ENCODE measurements at regions not wholly inside any gene's neighbourhood (a gene's known extent, or its start where the extent isn't known, plus 50 kb on each side); places are given as distances from the start of the nearest gene placed in this dataset.

DNA sequence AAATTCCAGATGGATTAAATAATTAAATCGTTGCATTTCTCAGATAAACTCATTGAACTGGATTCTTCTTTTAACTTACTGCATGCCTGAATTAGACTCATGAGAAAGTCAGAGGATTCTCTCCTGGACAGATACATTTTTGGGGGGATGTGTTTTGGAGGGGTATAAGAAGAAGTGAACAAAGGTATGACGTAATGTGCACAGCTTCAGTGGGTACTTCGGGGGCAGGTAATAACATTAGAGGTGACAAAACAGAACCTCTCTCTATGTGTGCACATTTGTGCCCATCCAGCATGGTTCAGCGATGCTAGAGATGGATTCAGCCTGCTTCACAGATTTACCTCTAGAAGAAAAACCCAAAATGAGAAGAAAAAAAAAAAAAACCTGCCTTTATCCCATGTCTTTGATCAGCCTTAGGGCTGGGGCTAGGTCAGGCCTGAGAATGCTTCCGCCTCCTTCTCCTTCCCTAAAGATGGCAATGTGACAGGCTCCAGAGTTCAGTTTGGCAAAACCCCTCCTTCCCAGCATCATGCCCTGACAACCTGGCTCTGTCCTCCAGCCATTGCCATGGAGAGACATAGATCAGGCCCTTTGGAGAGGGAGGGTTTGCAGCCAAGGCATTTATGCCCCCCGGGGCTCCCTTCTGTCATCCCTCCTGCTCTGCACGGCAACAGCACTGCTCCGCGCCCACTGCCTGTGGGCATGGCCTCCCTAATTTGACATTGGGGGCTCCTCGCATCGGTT lies 166.7 kb downstream of the KCNA5 start (continued):
- TF ChIP-seq, protein P1, sequence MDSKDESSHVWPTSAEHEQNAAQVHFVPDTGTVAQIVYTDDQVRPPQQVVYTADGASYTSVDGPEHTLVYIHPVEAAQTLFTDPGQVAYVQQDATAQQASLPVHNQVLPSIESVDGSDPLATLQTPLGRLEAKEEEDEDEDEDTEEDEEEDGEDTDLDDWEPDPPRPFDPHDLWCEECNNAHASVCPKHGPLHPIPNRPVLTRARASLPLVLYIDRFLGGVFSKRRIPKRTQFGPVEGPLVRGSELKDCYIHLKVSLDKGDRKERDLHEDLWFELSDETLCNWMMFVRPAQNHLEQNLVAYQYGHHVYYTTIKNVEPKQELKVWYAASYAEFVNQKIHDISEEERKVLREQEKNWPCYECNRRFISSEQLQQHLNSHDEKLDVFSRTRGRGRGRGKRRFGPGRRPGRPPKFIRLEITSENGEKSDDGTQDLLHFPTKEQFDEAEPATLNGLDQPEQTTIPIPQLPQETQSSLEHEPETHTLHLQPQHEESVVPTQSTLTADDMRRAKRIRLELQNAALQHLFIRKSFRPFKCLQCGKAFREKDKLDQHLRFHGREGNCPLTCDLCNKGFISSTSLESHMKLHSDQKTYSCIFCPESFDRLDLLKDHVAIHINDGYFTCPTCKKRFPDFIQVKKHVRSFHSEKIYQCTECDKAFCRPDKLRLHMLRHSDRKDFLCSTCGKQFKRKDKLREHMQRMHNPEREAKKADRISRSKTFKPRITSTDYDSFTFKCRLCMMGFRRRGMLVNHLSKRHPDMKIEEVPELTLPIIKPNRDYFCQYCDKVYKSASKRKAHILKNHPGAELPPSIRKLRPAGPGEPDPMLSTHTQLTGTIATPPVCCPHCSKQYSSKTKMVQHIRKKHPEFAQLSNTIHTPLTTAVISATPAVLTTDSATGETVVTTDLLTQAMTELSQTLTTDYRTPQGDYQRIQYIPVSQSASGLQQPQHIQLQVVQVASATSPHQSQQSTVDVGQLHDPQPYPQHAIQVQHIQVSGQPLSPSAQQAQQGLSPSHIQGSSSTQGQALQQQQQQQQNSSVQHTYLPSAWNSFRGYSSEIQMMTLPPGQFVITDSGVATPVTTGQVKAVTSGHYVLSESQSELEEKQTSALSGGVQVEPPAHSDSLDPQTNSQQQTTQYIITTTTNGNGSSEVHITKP (tag by site-specific recombination; IDR thresholded peaks at IDR 0.05): no peak
- TF ChIP-seq, protein P2, sequence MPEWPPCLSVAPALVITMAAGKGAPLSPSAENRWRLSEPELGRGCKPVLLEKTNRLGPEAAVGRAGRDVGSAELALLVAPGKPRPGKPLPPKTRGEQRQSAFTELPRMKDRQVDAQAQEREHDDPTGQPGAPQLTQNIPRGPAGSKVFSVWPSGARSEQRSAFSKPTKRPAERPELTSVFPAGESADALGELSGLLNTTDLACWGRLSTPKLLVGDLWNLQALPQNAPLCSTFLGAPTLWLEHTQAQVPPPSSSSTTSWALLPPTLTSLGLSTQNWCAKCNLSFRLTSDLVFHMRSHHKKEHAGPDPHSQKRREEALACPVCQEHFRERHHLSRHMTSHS (tag by site-specific recombination; IDR thresholded peaks at IDR 0.05): no peak

DNA sequence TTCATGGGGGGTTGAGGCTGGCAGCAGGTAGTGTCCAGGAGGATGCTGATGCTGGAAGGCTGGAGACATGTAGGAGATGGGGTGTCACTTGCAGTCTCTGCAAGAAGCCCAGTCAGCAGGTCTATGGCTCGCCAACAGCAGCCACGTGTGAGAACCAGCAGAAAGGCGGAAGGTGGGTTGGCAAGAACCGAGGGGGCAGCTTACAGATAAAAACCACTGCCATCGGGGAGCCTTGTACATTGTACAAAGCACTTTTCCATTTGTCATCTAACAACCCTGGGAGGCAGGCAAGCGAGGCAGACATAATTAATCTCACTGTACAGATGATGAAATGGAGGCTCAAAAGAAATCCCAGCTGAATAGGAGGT lies 167.2 kb downstream of the KCNA5 start:
- CTCF ChIA-PET: interaction anchor here (0.7 to 1.9 kb wide), 4 partner anchors 10 to 235 kb away, joined by 3 to 7 read pairs (median 4); no protein-coding TSS in a partner anchor
- H3K4me3 ChIP-seq (ENCODE audit: low read depth, low read length): no peak overlapping the region

DNA sequence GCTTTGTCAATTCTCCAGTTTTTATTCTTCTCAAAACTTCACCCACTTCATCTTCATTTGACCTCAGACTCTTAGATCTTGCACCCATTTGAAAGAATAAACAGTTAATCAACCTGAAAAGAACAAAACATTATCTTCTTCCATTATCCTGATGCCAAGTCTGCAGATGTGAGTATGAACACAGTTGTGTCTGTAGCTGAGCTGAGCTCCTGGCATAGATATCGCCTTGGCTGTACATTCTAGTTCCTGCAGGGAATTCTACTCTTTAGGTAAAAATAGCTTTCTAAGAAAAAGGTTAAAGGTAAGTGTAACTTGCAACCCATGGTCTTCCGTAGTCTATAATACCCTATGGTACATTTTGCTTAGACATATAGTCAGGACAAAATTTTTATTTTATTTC lies 169.7 kb downstream of the KCNA5 start:
- no peaks in the 10 kb centered on the region for H3K36me3 ChIP-seq (ENCODE audit: control insufficient read depth in 2 of 2, insufficient read depth in 1 of 2, low read length in 2 of 2)
- H3K4me3 ChIP-seq (ENCODE audit: low read depth, low read length): no peak overlapping the region
- ChIA-PET POLR2A (no interaction called here), CTCF (no interaction called here)
- H3K27ac ChIP-seq (ENCODE audit: extremely low read depth, low read depth, low read length): no peak overlapping the region
- H3K4me1 ChIP-seq (ENCODE audit: control insufficient read depth, insufficient read depth, low read length): no peaks in the 10 kb centered on the region
- no peaks in the 10 kb centered on the region for H3K9me3 ChIP-seq (ENCODE audit: control insufficient read depth, insufficient read depth, low read depth, low read length)
- TF ChIP-seq ZNF529 (tag by site-specific recombination; IDR thresholded peaks at IDR 0.05; ENCODE audit: insufficient replicate concordance) (no peak), ZNF747 (tag by site-specific recombination; IDR thresholded peaks at IDR 0.05) (no peak), ZNF394 (tag by site-specific recombination; IDR thresholded peaks at IDR 0.05; ENCODE audit: borderline replicate concordance) (no peak), MZF1 (tag by site-specific recombination; IDR thresholded peaks at IDR 0.05; ENCODE audit: borderline replicate concordance) (no peak), BCL11B (tag by site-specific recombination; IDR thresholded peaks at IDR 0.05; ENCODE audit: low read depth) (no peak)
- TF ChIP-seq, protein P3, sequence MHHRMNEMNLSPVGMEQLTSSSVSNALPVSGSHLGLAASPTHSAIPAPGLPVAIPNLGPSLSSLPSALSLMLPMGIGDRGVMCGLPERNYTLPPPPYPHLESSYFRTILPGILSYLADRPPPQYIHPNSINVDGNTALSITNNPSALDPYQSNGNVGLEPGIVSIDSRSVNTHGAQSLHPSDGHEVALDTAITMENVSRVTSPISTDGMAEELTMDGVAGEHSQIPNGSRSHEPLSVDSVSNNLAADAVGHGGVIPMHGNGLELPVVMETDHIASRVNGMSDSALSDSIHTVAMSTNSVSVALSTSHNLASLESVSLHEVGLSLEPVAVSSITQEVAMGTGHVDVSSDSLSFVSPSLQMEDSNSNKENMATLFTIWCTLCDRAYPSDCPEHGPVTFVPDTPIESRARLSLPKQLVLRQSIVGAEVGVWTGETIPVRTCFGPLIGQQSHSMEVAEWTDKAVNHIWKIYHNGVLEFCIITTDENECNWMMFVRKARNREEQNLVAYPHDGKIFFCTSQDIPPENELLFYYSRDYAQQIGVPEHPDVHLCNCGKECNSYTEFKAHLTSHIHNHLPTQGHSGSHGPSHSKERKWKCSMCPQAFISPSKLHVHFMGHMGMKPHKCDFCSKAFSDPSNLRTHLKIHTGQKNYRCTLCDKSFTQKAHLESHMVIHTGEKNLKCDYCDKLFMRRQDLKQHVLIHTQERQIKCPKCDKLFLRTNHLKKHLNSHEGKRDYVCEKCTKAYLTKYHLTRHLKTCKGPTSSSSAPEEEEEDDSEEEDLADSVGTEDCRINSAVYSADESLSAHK (tag by site-specific recombination; IDR thresholded peaks at IDR 0.05): no peak

More for the DNA sequence above, 167.2 kb downstream of the KCNA5 start:
- POLR2A ChIA-PET: no interaction called here
- Histone ChIP-seq H3K4me1 (ENCODE audit: control insufficient read depth, insufficient read depth, low read length) (no peaks in the 10 kb centered on the region), H3K27ac (ENCODE audit: extremely low read depth, low read depth, low read length) (no peak overlapping the region), H3K36me3 (ENCODE audit: control insufficient read depth in 2 of 2, insufficient read depth in 1 of 2, low read length in 2 of 2) (no peaks in the 10 kb centered on the region), H3K9me3 (ENCODE audit: control insufficient read depth, insufficient read depth, low read depth, low read length) (no peaks in the 10 kb centered on the region)
- no peak for TF ChIP-seq ZNF211 (tag by site-specific recombination; IDR thresholded peaks at IDR 0.05; ENCODE audit: low read depth)
- no peak for TF ChIP-seq WT1 (tag by site-specific recombination; IDR thresholded peaks at IDR 0.05)
- TF ChIP-seq SP2 (tag by site-specific recombination; IDR thresholded peaks at IDR 0.05): no peak
- TF ChIP-seq ZNF416 (tag by site-specific recombination; IDR thresholded peaks at IDR 0.05): no peak
- TF ChIP-seq, protein P4, sequence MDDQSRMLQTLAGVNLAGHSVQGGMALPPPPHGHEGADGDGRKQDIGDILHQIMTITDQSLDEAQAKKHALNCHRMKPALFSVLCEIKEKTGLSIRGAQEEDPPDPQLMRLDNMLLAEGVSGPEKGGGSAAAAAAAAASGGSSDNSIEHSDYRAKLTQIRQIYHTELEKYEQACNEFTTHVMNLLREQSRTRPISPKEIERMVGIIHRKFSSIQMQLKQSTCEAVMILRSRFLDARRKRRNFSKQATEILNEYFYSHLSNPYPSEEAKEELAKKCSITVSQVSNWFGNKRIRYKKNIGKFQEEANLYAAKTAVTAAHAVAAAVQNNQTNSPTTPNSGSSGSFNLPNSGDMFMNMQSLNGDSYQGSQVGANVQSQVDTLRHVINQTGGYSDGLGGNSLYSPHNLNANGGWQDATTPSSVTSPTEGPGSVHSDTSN (CRISPR knock-in tag; IDR thresholded peaks at IDR 0.05): no peak
- no peak for TF ChIP-seq SETDB1 (IDR thresholded peaks at IDR 0.05; ENCODE audit: insufficient read length, low read length)
- TF ChIP-seq, protein P5, sequence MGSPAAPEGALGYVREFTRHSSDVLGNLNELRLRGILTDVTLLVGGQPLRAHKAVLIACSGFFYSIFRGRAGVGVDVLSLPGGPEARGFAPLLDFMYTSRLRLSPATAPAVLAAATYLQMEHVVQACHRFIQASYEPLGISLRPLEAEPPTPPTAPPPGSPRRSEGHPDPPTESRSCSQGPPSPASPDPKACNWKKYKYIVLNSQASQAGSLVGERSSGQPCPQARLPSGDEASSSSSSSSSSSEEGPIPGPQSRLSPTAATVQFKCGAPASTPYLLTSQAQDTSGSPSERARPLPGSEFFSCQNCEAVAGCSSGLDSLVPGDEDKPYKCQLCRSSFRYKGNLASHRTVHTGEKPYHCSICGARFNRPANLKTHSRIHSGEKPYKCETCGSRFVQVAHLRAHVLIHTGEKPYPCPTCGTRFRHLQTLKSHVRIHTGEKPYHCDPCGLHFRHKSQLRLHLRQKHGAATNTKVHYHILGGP (tag by site-specific recombination; IDR thresholded peaks at IDR 0.05): no peak
- TF ChIP-seq GLI2 (tag by site-specific recombination; IDR thresholded peaks at IDR 0.05; ENCODE audit: borderline replicate concordance, low read depth): no peak
- TF ChIP-seq HOXC10 (CRISPR knock-in tag; IDR thresholded peaks at IDR 0.05): no peak
- TF ChIP-seq ZNF621 (tag by site-specific recombination; IDR thresholded peaks at IDR 0.05): no peak
- TF ChIP-seq, protein P6, sequence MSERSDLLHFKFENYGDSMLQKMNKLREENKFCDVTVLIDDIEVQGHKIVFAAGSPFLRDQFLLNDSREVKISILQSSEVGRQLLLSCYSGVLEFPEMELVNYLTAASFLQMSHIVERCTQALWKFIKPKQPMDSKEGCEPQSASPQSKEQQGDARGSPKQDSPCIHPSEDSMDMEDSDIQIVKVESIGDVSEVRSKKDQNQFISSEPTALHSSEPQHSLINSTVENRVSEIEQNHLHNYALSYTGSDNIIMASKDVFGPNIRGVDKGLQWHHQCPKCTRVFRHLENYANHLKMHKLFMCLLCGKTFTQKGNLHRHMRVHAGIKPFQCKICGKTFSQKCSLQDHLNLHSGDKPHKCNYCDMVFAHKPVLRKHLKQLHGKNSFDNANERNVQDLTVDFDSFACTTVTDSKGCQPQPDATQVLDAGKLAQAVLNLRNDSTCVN (tag by site-specific recombination; optimal IDR thresholded peaks at IDR 0.05): no peak
- TF ChIP-seq ZBTB20 (tag by site-specific recombination; IDR thresholded peaks at IDR 0.05): no peak
- no peak for TF ChIP-seq MEIS1 (CRISPR knock-in tag; IDR thresholded peaks at IDR 0.05; ENCODE audit: borderline replicate concordance)
- no peak for TF ChIP-seq KLF9 (tag by site-specific recombination; IDR thresholded peaks at IDR 0.05; ENCODE audit: low read depth)
